ENCODE measurements at regions not wholly inside any gene's neighbourhood (a gene's known extent, or its start where the extent isn't known, plus 50 kb on each side); places are given as distances from the start of the nearest gene placed in this dataset.

- no peak overlapping the region for H3K27ac ChIP-seq (ENCODE audit: extremely low read length, insufficient read depth, low read length)
- no peak overlapping the region for H2AFZ ChIP-seq (ENCODE audit: low read length)
- no peak overlapping the region for H3K4me3 ChIP-seq (replicated peaks in 1 of 3; ENCODE audit: insufficient read depth in 1 of 3, low read depth in 2 of 3, low read length in 3 of 3)
- ChIA-PET POLR2A (no interaction called here), CTCF (ENCODE audit: low intra/inter-chr PET ratio, low total read pairs) (no interaction called here)
- no peaks in the 10 kb centered on the region for H3K4me1 ChIP-seq (ENCODE audit: insufficient read depth, low read length)
- H3K4me2 ChIP-seq (ENCODE audit: low read depth, low read length) = no peak overlapping the region
- H3K9me3 ChIP-seq (ENCODE audit: low read length) = no peaks in the 10 kb centered on the region
- FAIRE-seq = no peak
- no peaks in the 10 kb centered on the region for H3K27me3 ChIP-seq (ENCODE audit: control insufficient read depth in 1 of 2, insufficient read depth in 2 of 2, low read length in 2 of 2)
- in situ Hi-C loops (cut with HindIII; ENCODE audit: extremely low pct_ligation_motif_present, low pct_unique_long_range_greater_than_20kb) = no loop called here
- ATAC-seq = no peak
- no peaks in the 10 kb centered on the region for H3K36me3 ChIP-seq (replicated peaks in 1 of 2; ENCODE audit: control insufficient read depth in 1 of 2, insufficient read depth in 2 of 2, low read length in 2 of 2)
- no TSS peak for BruUV-seq (replicated peaks)
- H3K9ac ChIP-seq (ENCODE audit: insufficient read depth, low read depth, low read length) = no peak overlapping the region
- no peaks in the 10 kb centered on the region for H4K20me1 ChIP-seq (ENCODE audit: insufficient read depth, low read length)
- no peaks in the 10 kb centered on the region for H3K79me2 ChIP-seq (ENCODE audit: insufficient read depth, low read length)
- no peak for DNase-seq (ENCODE audit: low spot score)
- intact Hi-C loops (cut with micrococcal nuclease; ENCODE audit: unreplicated experiment) = no loop called here
- TF ChIP-seq ZFP37 (CRISPR knock-in tag; IDR thresholded peaks at IDR 0.05; ENCODE audit: borderline replicate concordance) = no peak
- TF ChIP-seq AHDC1 (CRISPR knock-in tag; IDR thresholded peaks at IDR 0.05; ENCODE audit: borderline replicate concordance) = no peak
- TF ChIP-seq SAFB2 (CRISPR knock-in tag; IDR thresholded peaks at IDR 0.05; ENCODE audit: borderline replicate concordance, low read depth) = no peak
- no peak for TF ChIP-seq ZNF782 (CRISPR knock-in tag; IDR thresholded peaks at IDR 0.05; ENCODE audit: borderline replicate concordance)
- no peak for TF ChIP-seq GATA4 (IDR thresholded peaks at IDR 0.05; ENCODE audit: borderline replicate concordance, low read depth)
- TF ChIP-seq ELK4 (CRISPR knock-in tag; IDR thresholded peaks at IDR 0.05; ENCODE audit: borderline replicate concordance) = no peak
- no peak for TF ChIP-seq MXD4 (CRISPR knock-in tag; IDR thresholded peaks at IDR 0.05)
- TF ChIP-seq ZNF256 (CRISPR knock-in tag; conservative IDR thresholded peaks at IDR 0.05) = no peak
- TF ChIP-seq STAG1 (CRISPR knock-in tag; IDR thresholded peaks at IDR 0.05) = no peak
- TF ChIP-seq POLR2G (IDR thresholded peaks at IDR 0.05; ENCODE audit: low read depth, low read length) = no peak
- no peak for TF ChIP-seq ZNF556 (CRISPR knock-in tag; IDR thresholded peaks at IDR 0.05; ENCODE audit: borderline replicate concordance)
- TF ChIP-seq ZBTB10 (CRISPR knock-in tag; IDR thresholded peaks at IDR 0.05; ENCODE audit: borderline replicate concordance) = no peak
- no peak for TF ChIP-seq ZBTB39 (CRISPR knock-in tag; IDR thresholded peaks at IDR 0.05)
- no peak for TF ChIP-seq ZNF563 (CRISPR knock-in tag; IDR thresholded peaks at IDR 0.05)
Observed at GRCh38 chr10:64494901-64495300, 973.7 kb downstream of the REEP3 start.

Data from HepG2 (cell line).